Activated CD8-positive, alpha-beta memory T cell treated with anti-CD3 and anti-CD28 coated beads, Interleukin-2, amount 50 U/mL, for 24 hours (primary cell): ENCODE measurements at regions not wholly inside any gene's neighbourhood (a gene's known extent, or its start where the extent isn't known, plus 50 kb on each side); places are given as distances from the start of the nearest gene placed in this dataset.

Experiments
- DNase-seq: peaks from one replicate; pipeline ENCODE4 v3.0.0-alpha.2; 2020; ENCODE audit errors: extremely low read depth

GRCh38 chr10:81759111-81759510, 115.9 kb upstream of the NRG3 start:
- DNase-seq = no peak

GRCh38 chr10:81784111-81784597, 90.8 kb upstream of the NRG3 start:
- no peak for DNase-seq

DNA sequence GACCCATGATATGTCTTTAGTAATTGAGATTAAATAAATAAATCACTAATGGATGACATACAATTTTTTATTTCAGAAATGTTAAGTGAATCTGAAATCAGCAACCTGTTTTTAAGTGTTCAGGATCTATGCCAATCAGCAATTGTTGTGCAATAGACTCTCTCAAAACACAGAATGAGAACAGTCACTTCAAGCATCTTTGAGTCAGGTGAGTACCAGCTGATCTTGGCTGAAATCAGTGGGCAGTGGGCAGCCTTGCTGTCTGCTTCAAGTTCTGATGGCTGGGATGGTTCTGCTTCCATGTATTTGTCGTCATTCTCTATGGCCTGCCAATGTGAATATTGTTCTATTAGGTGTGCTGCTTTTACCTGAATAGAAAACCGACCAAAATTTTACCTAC, 82.3 kb upstream of the NRG3 start:
- no peak for DNase-seq

GRCh38 chr10:81806842-81807241, 68.2 kb upstream of the NRG3 start:
- no peak for DNase-seq

- no peak for DNase-seq
Observed at GRCh38 chr10:81814842-81815241, 60.2 kb upstream of the NRG3 start.

DNA sequence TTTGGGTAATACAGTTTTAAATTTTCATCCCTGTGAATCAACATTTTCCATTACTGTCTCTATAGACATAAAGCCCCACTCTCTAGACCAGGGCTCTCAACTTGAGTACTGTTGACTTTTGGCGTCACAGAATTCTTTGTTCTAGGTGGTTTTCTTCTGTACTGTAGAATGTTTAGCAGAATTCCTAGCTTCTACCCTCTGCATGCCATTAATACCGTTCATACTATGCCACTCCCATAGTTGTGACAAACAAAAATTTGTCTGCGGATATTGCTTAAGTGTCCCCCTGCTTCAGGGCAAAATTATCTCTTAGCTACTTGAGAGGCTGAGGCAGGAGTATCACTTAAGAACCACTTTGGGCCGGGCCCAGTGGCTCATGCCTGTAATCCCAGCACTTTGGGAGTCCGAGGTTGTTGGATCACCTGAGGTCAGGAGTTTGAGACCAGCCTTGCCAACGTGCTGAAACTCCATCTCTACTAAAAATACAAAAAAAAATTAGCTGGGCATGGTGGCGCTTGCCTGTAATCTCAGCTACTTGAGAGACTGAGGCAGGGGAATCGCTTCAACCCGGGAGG, 57.3 kb upstream of the NRG3 start:
- DNase-seq = no peak

GRCh38 chr10:81820418-81820817, 54.6 kb upstream of the NRG3 start:
- no peak for DNase-seq
